ENCODE measurements at regions not wholly inside any gene's neighbourhood (a gene's known extent, or its start where the extent isn't known, plus 50 kb on each side); places are given as distances from the start of the nearest gene placed in this dataset.

GRCh38 chrX:57204306-57204705 lies 67.1 kb upstream of the SPIN2A start:
- no peak overlapping the region for H3K4me3 ChIP-seq (ENCODE audit: low read depth, low read length)
- FAIRE-seq (no peak), DNase-seq (ENCODE audit: low read depth) (no peak)
- no peak for TF ChIP-seq CTCF (IDR thresholded peaks at IDR 0.05; ENCODE audit: insufficient read depth, low read length, severe bottlenecking)
- no peaks in the 10 kb centered on the region for H3K27me3 ChIP-seq (ENCODE audit: control insufficient read depth, insufficient read depth, low read length)
- no peaks in the 10 kb centered on the region for H3K36me3 ChIP-seq (ENCODE audit: control insufficient read depth, insufficient read depth, low read length)

GRCh38 chrX:57211906-57212305 lies 74.6 kb upstream of the FAAH2 start:
- FAIRE-seq (no peak), DNase-seq (ENCODE audit: low read depth) (no peak)
- H3K36me3 ChIP-seq (ENCODE audit: control insufficient read depth, insufficient read depth, low read length): no peaks in the 10 kb centered on the region
- no peak for TF ChIP-seq CTCF (IDR thresholded peaks at IDR 0.05; ENCODE audit: insufficient read depth, low read length, severe bottlenecking)
- no peak overlapping the region for H3K4me3 ChIP-seq (ENCODE audit: low read depth, low read length)
- no peaks in the 10 kb centered on the region for H3K27me3 ChIP-seq (ENCODE audit: control insufficient read depth, insufficient read depth, low read length)

- DNase-seq (ENCODE audit: low read depth): peak; percentile 47
- no peak for TF ChIP-seq CTCF (IDR thresholded peaks at IDR 0.05; ENCODE audit: insufficient read depth, low read length, severe bottlenecking)
- Histone ChIP-seq H3K4me3 (ENCODE audit: low read depth, low read length) (no peak overlapping the region), H3K27me3 (ENCODE audit: control insufficient read depth, insufficient read depth, low read length) (no peaks in the 10 kb centered on the region), H3K36me3 (ENCODE audit: control insufficient read depth, insufficient read depth, low read length) (no peaks in the 10 kb centered on the region)
- peak; percentile 23 for FAIRE-seq
Observed at GRCh38 chrX:57227691-57228090, 58.8 kb upstream of the FAAH2 start.

GRCh38 chrX:57232658-57233360 lies 53.7 kb upstream of the FAAH2 start:
- DNase-seq (ENCODE audit: low read depth) (no peak), FAIRE-seq (no peak)
- H3K36me3 ChIP-seq (ENCODE audit: control insufficient read depth, insufficient read depth, low read length): no peaks in the 10 kb centered on the region
- H3K27me3 ChIP-seq (ENCODE audit: control insufficient read depth, insufficient read depth, low read length): no peaks in the 10 kb centered on the region
- H3K4me3 ChIP-seq (ENCODE audit: low read depth, low read length): no peak overlapping the region
- no peak for TF ChIP-seq CTCF (IDR thresholded peaks at IDR 0.05; ENCODE audit: insufficient read depth, low read length, severe bottlenecking)

Data from bronchial epithelial cell (primary cell).